ENCODE measurements at regions not wholly inside any gene's neighbourhood (a gene's known extent, or its start where the extent isn't known, plus 50 kb on each side); places are given as distances from the start of the nearest gene placed in this dataset.
"Not testable (repeated sequence)": the region's sequence is repeated elsewhere in the genome, so short reads cannot be mapped to it uniquely, and the experiment has no call there.

GRCh38 chr5:43804041-43804440, 201.1 kb downstream of the NNT start:
- no peaks in the 10 kb centered on the region for H3K4me1 ChIP-seq (ENCODE audit: control insufficient read depth, low read depth, low read length)
- H3K36me3 ChIP-seq (ENCODE audit: control insufficient read depth, low read depth, low read length): no peaks in the 10 kb centered on the region
- H3K9me3 ChIP-seq (ENCODE audit: control insufficient read depth, low read depth, low read length): no peaks in the 10 kb centered on the region
- no peak overlapping the region for H3K4me3 ChIP-seq (ENCODE audit: low read length)
- no peaks in the 10 kb centered on the region for H3K27me3 ChIP-seq (ENCODE audit: control insufficient read depth, insufficient read depth, low read length)
- H3K9ac ChIP-seq (ENCODE audit: low read length): no peak overlapping the region
- no peak overlapping the region for H3K27ac ChIP-seq (ENCODE audit: low read length)

GRCh38 chr5:43802651-43803050, 199.7 kb downstream of the NNT start:
- no peak overlapping the region for H3K27ac ChIP-seq (ENCODE audit: low read length)
- no peaks in the 10 kb centered on the region for H3K4me1 ChIP-seq (ENCODE audit: control insufficient read depth, low read depth, low read length)
- H3K36me3 ChIP-seq (ENCODE audit: control insufficient read depth, low read depth, low read length): no peaks in the 10 kb centered on the region
- no peaks in the 10 kb centered on the region for H3K9me3 ChIP-seq (ENCODE audit: control insufficient read depth, low read depth, low read length)
- H3K4me3 ChIP-seq (ENCODE audit: low read length): no peak overlapping the region
- H3K9ac ChIP-seq (ENCODE audit: low read length): no peak overlapping the region
- no peaks in the 10 kb centered on the region for H3K27me3 ChIP-seq (ENCODE audit: control insufficient read depth, insufficient read depth, low read length)

- Histone ChIP-seq H3K36me3 (ENCODE audit: control insufficient read depth, low read depth, low read length) (no peaks in the 10 kb centered on the region), H3K4me3 (ENCODE audit: low read length) (no peak overlapping the region), H3K9me3 (ENCODE audit: control insufficient read depth, low read depth, low read length) (no peaks in the 10 kb centered on the region), H3K27me3 (ENCODE audit: control insufficient read depth, insufficient read depth, low read length) (no peaks in the 10 kb centered on the region), H3K27ac (ENCODE audit: low read length) (no peak overlapping the region), H3K4me1 (ENCODE audit: control insufficient read depth, low read depth, low read length) (no peaks in the 10 kb centered on the region), H3K9ac (ENCODE audit: low read length) (no peak overlapping the region)
Measured at GRCh38 chr5:43802119-43802518, 199.1 kb downstream of the NNT start.

DNA sequence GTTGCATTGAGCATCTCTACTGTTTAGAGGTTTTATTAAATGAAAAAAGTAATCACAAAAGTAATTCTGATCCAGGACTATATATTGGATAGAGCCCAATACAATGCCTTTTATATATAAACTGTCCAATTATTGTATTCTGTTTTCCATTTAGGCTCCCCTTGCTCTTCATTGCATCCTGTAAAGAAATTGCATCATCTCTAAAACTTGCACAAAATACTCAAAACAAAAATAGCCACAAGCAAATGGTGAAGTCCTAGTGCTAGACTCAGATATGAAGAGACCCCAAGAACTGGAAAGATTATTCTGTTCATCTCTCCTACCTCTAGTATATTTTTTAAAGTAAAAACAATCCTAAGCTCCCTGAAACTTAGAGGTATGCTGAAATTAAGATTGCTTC, 195.8 kb downstream of the NNT start:
- Histone ChIP-seq H3K27ac (ENCODE audit: low read length) (no peak overlapping the region), H3K4me1 (ENCODE audit: control insufficient read depth, low read depth, low read length) (no peaks in the 10 kb centered on the region), H3K9ac (ENCODE audit: low read length) (no peak overlapping the region), H3K9me3 (ENCODE audit: control insufficient read depth, low read depth, low read length) (no peaks in the 10 kb centered on the region), H3K27me3 (ENCODE audit: control insufficient read depth, insufficient read depth, low read length) (no peaks in the 10 kb centered on the region), H3K4me3 (ENCODE audit: low read length) (no peak overlapping the region), H3K36me3 (ENCODE audit: control insufficient read depth, low read depth, low read length) (no peaks in the 10 kb centered on the region)

DNA sequence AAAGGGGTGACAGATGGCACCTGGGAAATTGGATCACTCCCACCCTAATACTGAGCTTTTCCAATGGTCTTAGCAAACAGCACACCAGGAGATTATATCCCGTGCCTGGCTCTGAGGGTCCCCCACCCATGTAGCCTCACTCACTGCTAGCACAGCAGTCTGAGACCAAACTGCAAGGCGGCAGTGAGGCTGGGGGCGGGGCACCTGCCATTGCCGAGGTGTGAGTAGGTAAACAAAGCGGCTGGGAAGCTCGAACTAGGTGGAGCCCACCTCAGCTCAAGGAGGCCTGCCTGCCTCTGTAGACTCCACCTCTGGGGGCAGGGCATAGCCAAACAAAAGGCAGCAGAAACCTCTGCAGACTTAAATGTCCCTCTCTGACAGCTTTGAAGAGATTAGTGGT, 188.9 kb downstream of the NNT start:
- H3K27me3 ChIP-seq (ENCODE audit: control insufficient read depth, insufficient read depth, low read length); H3K27ac ChIP-seq (ENCODE audit: low read length); H3K9ac ChIP-seq (ENCODE audit: low read length); H3K4me3 ChIP-seq (ENCODE audit: low read length); H3K4me1 ChIP-seq (ENCODE audit: control insufficient read depth, low read depth, low read length); H3K36me3 ChIP-seq (ENCODE audit: control insufficient read depth, low read depth, low read length): not testable (repeated sequence)
- peaks cover 12% of the 10 kb centered on the region for H3K9me3 ChIP-seq (ENCODE audit: control insufficient read depth, low read depth, low read length)

- H3K9me3 ChIP-seq (ENCODE audit: control insufficient read depth, low read depth, low read length): no peaks in the 10 kb centered on the region
- no peaks in the 10 kb centered on the region for H3K4me1 ChIP-seq (ENCODE audit: control insufficient read depth, low read depth, low read length)
- H3K4me3 ChIP-seq (ENCODE audit: low read length): no peak overlapping the region
- H3K27me3 ChIP-seq (ENCODE audit: control insufficient read depth, insufficient read depth, low read length): no peaks in the 10 kb centered on the region
- H3K27ac ChIP-seq (ENCODE audit: low read length): no peak overlapping the region
- no peaks in the 10 kb centered on the region for H3K36me3 ChIP-seq (ENCODE audit: control insufficient read depth, low read depth, low read length)
- H3K9ac ChIP-seq (ENCODE audit: low read length): no peak overlapping the region
Measured at GRCh38 chr5:43785198-43785597, 182.2 kb downstream of the NNT start.

DNA sequence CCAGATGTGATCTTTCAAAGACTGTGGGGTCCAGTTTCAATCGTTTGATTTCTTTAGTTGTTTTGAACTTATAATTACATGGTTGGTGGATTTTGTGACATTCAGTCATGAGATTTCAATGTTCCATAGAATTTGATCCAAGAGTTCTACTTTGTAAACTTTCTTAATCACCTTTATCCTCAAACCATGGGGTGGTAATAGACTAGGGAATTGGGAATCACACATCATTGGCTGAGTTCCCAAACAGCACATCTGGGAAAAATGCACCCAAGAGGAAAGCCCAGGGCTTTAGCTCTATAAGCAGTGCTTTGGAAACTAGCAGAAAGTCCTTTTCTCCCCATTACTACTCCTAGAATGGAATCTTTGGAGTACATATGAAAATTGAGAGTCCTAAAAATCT, 177.6 kb downstream of the NNT start:
- Histone ChIP-seq H3K36me3 (ENCODE audit: control insufficient read depth, low read depth, low read length) (no peaks in the 10 kb centered on the region), H3K4me1 (ENCODE audit: control insufficient read depth, low read depth, low read length) (no peaks in the 10 kb centered on the region), H3K9me3 (ENCODE audit: control insufficient read depth, low read depth, low read length) (no peaks in the 10 kb centered on the region)

DNA sequence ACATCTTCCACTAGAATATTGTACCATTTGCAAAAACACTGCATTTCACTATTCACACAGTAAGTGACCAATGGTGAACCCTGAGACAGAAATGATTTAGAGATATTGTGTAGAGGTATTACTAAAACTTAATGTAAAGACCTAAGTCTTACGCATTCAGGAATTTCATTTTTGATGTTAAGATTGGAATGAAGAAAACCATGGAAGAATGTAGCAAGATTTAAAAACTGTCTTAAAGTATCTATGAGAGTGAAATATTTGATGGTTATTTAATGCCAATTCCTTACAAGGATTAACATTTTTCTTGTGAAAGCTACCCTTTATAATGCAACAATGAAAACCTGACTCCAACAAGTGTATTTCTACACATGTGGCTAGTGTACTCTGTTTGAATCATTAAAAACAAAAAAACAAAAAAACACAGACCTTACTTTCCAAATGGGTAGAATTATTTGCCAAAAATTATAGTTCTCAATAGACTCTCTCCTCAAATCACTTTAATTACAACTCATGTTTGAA, 172.0 kb downstream of the NNT start:
- H3K4me1 ChIP-seq (ENCODE audit: control insufficient read depth, low read depth, low read length): peaks cover 10% of the 10 kb centered on the region
- H3K27ac ChIP-seq (ENCODE audit: low read length): no peak overlapping the region
- no peaks in the 10 kb centered on the region for H3K9me3 ChIP-seq (ENCODE audit: control insufficient read depth, low read depth, low read length)
- H3K27me3 ChIP-seq (ENCODE audit: control insufficient read depth, insufficient read depth, low read length): no peaks in the 10 kb centered on the region
- H3K9ac ChIP-seq (ENCODE audit: low read length): no peak overlapping the region
- no peaks in the 10 kb centered on the region for H3K36me3 ChIP-seq (ENCODE audit: control insufficient read depth, low read depth, low read length)
- H3K4me3 ChIP-seq (ENCODE audit: low read length): no peak overlapping the region

More for the DNA sequence above, 177.6 kb downstream of the NNT start:
- Histone ChIP-seq H3K27me3 (ENCODE audit: control insufficient read depth, insufficient read depth, low read length) (no peaks in the 10 kb centered on the region), H3K27ac (ENCODE audit: low read length) (no peak overlapping the region), H3K9ac (ENCODE audit: low read length) (no peak overlapping the region), H3K4me3 (ENCODE audit: low read length) (no peak overlapping the region)

DNA sequence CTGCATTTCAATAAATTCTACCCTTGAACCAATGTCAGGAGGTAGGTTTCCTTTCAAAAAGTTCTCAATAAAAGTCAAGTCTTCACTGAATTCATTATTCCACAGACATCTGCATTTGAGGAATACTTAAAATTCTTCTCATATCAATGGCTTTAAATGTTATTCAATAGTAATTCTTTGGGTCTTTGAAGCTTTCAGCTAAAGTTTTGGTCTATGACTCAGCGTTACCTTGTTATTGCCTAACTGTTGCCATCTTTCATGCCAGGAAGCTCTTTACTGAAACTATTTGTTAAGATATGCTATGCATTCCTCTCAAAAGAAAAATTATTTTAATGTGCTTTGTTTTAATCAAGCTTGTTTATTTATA, 170.5 kb downstream of the NNT start:
- no peak overlapping the region for H3K9ac ChIP-seq (ENCODE audit: low read length)
- H3K36me3 ChIP-seq (ENCODE audit: control insufficient read depth, low read depth, low read length): no peaks in the 10 kb centered on the region
- no peak overlapping the region for H3K4me3 ChIP-seq (ENCODE audit: low read length)
- H3K27ac ChIP-seq (ENCODE audit: low read length): no peak overlapping the region
- H3K9me3 ChIP-seq (ENCODE audit: control insufficient read depth, low read depth, low read length): no peaks in the 10 kb centered on the region
- peaks cover 10% of the 10 kb centered on the region for H3K4me1 ChIP-seq (ENCODE audit: control insufficient read depth, low read depth, low read length)
- H3K27me3 ChIP-seq (ENCODE audit: control insufficient read depth, insufficient read depth, low read length): no peaks in the 10 kb centered on the region

DNA sequence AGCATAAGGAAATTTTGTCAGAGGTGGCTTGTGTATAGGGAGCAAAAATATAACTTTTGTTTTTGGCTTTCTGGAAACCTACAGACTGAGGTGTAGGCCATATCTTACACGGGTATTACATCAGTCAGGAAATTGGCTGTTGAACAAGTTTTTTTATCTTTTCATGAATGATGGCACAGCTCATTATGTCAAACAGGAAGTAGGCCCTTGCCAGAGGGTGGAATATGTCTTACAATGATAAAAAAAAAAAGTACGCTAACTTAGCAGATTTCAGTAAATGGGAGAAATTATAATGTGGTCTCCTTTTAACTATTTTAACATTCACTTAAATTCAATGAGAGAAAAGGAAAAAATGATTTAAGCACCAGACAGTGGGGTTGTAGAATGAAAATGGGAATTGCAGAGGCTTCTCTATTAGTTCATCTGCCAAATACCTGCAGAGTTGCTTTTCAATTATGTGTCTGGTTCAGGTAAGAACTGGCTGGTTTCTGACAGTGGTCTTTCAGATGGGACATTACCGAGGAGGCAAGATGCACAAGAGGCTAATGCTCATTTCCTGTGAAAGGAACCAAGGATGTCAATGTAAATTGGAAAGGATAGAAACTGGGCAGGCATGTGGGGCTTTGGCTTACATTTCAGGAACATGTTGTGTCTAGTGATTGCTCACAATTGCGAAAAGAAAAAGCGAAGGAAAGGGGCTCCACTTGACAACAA, 169.9 kb downstream of the NNT start:
- Histone ChIP-seq H3K4me1 (ENCODE audit: control insufficient read depth, low read depth, low read length) (peaks cover 10% of the 10 kb centered on the region), H3K27me3 (ENCODE audit: control insufficient read depth, insufficient read depth, low read length) (no peaks in the 10 kb centered on the region), H3K9ac (ENCODE audit: low read length) (no peak overlapping the region), H3K4me3 (ENCODE audit: low read length) (no peak overlapping the region), H3K9me3 (ENCODE audit: control insufficient read depth, low read depth, low read length) (no peaks in the 10 kb centered on the region), H3K36me3 (ENCODE audit: control insufficient read depth, low read depth, low read length) (no peaks in the 10 kb centered on the region), H3K27ac (ENCODE audit: low read length) (no peak overlapping the region)

- H3K27ac ChIP-seq (ENCODE audit: low read length): no peak overlapping the region
- no peak overlapping the region for H3K4me3 ChIP-seq (ENCODE audit: low read length)
- no peaks in the 10 kb centered on the region for H3K27me3 ChIP-seq (ENCODE audit: control insufficient read depth, insufficient read depth, low read length)
- H3K36me3 ChIP-seq (ENCODE audit: control insufficient read depth, low read depth, low read length): no peaks in the 10 kb centered on the region
- H3K4me1 ChIP-seq (ENCODE audit: control insufficient read depth, low read depth, low read length): peaks cover 10% of the 10 kb centered on the region
- no peak overlapping the region for H3K9ac ChIP-seq (ENCODE audit: low read length)
- H3K9me3 ChIP-seq (ENCODE audit: control insufficient read depth, low read depth, low read length): no peaks in the 10 kb centered on the region
Measured at GRCh38 chr5:43772458-43772763, 169.4 kb downstream of the NNT start.

DNA sequence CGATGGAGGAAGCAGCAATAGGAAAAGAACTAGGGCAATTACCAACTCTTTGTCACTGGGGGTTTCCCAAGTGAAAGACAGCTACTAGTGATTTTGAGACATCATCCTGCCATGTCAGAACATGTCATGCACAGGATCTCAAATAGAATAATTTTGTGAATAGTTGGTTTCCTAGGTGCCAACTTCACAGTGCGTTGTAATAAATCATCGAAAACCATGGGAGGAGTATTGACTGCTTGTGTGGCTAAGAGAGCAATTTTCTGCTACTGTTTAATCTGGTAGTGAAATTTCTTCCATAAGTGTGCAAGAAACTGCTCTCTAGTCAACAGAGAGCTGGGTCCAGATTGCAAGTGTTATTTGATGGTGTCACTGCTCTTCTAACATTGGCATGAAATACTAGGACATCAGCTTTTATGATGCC, 168.6 kb downstream of the NNT start:
- Histone ChIP-seq H3K27me3 (ENCODE audit: control insufficient read depth, insufficient read depth, low read length) (no peaks in the 10 kb centered on the region), H3K4me3 (ENCODE audit: low read length) (no peak overlapping the region), H3K9me3 (ENCODE audit: control insufficient read depth, low read depth, low read length) (no peaks in the 10 kb centered on the region), H3K4me1 (ENCODE audit: control insufficient read depth, low read depth, low read length) (peaks cover 10% of the 10 kb centered on the region), H3K36me3 (ENCODE audit: control insufficient read depth, low read depth, low read length) (no peaks in the 10 kb centered on the region), H3K27ac (ENCODE audit: low read length) (no peak overlapping the region), H3K9ac (ENCODE audit: low read length) (no peak overlapping the region)
